ENCODE measurements at regions not wholly inside any gene's neighbourhood (a gene's known extent, or its start where the extent isn't known, plus 50 kb on each side); places are given as distances from the start of the nearest gene placed in this dataset.
"Not testable (repeated sequence)": the region's sequence is repeated elsewhere in the genome, so short reads cannot be mapped to it uniquely, and the experiment has no call there.

DNA sequence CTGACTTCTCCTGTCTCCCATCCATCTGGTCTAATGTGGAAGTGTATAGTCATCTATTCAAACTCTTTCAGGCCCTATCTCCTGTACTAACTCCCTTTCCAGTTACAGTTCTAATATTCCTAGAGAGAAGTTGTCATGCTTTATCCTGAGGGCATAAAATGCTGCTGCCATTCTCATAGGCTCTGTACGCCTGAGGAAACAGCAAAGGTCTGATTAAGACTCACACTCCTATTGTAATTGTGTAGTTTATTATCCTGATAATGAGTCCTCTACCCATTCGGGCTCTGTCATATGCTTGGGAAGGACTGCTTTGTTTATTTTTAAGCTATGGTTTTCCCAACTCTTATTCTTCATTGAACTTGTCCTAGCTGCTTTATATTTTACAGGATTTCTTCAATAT lies 290.4 kb downstream of the TMEM38B start:
- no peak for DNase-seq

DNA sequence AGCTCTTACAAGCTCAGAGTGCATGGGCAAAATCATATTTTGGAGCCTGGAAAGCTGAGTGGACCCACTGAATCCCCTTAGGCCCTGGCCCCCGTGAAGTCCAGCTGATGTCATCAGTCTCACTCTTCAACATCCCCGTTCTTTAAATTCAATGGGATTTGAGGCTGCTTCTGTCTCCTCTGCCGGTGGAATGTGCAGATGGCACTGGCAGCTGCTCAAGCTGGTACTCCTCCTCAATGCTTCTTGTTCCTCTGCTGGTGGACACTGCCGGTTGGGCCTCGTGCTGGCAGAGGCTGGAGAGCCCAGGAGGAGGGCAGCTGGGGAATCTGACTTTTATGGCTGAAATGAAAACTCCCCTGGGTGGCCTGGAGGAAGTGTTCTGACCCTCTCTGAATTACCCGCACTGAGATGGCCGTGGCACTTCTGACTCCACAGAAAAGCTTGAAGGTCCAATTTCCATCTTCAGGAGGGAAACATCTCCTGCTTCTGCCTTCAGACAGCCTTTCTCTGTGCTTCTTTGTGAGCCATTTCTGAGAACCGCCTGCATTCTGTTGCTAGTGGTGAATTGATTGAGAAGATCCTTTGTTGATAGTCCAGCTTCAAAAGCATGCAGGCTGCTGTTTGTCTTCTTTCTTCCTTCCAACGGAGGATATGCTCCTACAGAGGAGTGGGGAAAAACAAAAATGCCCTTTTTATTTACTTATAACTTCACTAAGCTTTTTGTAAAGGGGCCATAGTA lies 298.9 kb downstream of the TMEM38B start:
- DNase-seq = no peak

DNA sequence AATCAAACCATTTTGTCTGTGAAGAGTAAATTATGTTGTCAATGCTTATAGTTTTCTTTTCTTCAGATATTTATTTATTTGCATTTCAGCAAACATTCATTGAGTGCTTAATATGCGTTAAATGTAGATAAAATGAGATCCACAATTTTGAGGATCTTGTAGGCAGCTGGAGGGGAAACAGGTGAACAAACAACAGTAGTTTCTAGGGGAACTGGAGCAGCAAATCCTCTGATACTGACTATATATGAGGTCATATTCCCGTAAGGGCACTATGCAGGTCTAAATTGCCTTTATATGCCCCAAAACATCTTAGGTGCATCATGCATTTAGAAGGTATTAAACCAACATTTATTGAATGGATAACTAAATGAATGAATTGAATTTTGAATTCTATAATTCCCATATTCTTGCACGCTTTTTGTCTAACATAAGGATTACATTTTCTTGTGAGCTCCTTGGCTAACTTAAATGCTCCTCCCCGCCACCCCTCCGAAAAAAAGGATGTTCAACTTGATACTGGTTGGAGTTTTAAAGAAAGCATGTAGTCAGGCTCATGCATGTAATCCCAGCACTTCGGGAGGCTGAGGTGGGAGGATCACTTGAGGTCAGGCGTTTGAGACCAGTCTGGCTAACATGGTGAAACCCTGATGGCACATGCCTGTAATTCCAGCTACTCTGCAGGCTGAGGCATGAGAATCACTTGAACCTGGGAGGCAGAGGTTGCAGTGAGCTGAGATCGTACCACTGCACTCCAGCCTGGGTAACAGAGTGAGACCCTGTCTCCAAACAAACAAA lies 299.8 kb downstream of the TMEM38B start:
- DNase-seq = no peak

DNA sequence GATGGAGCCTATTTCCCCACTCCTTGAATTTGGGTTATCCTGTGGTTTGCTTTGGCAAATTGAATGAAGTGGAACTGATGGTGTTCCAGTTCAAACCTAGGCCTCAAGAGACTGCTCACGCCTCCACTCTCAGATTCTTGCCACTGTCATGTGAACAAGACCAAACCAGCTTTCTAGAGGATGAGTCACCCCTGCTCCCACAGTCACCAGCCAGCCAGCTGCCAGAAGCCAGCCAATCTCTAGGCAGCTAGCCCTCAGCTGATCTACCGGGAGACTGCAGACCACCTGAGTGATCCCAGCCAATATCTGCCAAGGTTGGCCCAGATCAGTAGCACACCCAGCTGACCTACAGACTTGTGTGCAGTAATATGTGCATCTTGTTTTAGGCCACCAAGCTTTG lies 300.6 kb downstream of the TMEM38B start:
- DNase-seq = peak in 1 of 3 donors; percentile 2

DNA sequence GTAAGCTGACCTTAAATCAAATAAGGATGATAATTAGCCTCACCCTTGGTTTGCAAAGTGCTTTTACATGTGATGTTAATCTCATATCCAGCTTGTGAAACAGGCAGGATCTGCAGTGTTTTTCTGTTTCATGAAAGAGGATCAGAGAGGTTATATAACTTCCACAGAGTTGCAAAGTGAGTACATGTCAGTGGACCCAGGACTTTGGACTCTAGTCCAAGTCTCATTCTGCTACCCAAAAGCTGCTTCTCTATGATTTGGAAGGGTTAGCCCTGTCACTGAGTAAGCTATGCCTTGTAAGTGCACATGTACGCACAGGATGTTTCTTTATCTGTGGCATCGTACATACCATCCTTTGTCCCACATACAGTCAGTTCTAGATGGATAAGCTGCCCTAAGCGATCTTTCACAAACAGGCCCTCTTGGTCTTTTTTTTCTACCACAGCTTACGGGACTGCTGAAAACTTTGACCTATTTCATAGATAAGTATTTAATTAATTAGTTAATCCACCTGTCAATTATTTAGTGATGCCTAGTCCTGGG lies 322.9 kb downstream of the TMEM38B start:
- no peak for DNase-seq

DNA sequence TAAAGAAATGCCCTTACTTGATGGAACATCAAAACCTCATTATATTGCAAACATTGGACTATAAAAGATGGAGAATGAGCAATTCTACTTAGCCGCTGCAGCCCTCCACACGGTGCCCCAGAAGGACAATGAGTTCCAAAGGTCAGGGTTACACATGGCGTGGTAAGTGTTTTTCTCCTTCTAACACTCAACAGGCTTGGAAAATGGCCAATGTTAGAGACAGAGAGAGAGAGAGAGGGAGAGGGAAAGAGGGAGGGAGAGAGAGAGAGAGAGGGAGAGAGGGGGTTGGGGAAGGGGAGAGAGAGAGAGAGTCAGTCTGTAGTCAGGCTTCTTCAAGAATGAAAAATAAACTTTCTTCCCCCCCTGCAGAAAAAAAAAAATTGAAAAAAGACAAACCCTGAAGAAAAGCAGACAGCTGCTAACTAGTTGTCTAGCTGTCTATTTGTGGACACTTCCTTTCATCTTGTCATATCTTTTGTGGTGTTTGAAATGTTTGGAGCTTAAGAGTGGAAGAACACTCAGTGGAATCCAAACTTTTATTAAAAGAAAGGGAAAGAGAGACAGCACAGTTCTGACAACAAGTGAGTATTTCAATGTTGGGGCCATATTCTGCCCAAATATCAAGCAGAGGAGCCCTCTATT lies 324.8 kb downstream of the TMEM38B start:
- DNase-seq = no peak

DNA sequence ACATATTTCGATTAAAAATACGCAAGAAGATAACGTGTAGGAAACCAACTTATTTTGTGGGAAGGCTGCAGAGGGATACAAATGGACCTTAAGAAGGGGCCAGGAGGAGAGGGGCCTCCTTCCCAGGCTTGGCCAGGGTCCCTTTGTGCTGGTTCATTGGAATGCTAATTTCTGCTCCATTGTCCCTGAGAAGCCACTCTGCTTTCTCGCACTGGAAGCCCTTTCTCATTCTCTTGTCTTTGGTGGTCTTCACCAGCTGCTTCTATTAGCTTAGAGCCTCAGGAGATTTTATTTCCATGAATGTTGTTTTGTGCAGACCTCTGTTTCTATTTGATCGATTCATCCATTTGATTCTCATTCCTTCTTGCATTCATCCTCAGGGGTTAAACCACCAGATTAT lies 325.4 kb downstream of the TMEM38B start:
- no peak for DNase-seq

DNA sequence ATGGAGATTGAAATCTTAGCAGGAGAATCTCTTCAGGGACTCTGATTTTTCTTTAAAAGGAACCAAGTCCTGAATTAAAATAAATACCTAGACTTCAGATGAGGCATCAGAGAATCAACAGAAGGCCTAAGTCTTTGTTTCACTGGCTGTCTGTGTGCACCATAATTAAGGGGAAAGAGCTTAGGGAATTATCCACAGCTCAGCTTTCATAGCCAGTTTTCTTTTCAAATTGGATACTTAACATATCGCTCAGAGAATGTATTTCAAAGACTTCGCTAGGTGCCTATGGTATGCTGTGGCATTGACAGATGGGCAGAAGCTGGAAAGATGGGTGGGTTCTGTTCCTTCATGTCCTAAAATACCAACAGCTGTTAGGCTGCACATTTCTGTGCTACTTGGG lies 325.8 kb downstream of the TMEM38B start:
- DNase-seq = no peak

DNA sequence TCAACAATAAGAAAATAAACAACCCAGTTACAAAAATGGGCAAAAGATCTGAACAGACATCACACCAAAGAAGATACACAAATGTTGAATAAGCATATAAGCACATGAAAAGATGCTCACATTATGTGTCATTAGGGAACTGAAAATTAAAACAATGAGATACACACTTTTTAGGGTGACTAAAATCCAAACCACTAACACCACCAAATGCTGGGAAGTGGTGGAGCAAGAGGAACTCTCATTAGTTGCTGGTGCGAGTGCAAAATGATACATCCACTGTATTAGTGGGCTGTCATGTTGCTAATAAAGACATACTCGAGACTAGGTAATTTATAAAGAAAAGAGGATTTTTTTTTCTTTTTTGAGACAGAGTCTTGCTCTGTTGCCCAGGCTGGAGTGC lies 329.1 kb downstream of the TMEM38B start:
- DNase-seq = peak in 1 of 3 donors; percentile 1

DNA sequence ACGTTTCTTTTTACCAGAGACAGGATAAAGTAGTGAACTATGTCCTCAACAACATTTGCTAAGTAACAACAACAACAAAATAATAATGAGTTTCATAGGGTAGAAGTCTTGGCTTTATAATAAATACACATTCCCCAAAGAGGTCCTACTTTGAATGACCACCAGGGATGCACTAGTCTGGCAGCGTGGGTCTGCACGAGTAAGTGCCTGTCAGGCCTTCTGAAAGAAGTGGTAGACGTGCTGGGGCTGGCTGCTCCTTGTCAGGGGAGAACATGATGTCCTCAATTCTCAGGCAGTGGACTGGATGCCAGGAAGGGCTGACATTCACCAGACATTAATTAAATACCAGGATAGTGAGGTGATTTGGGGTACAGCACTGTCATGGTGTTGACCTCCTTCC lies 331.1 kb downstream of the TMEM38B start:
- DNase-seq = no peak

DNA sequence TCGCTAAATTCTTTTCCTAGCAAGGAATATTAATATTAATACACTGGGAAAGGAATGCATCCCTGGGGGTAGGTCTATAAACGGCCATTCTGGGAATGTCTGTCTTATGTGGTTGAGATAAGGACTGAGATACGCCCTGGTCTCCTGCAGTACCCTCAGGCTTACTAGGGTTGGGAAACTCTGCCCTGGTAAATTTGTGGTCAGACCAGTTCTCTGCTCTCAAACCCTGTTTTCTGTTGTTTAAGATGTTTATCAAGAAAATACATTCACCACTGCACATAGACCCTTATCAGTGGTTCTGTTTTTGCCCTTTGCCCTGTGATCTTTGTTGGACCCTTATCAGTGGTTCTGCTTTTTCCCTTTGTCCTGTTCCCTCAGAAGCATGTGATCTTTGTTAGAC lies 335.8 kb downstream of the TMEM38B start:
- not testable (repeated sequence) for DNase-seq

DNA sequence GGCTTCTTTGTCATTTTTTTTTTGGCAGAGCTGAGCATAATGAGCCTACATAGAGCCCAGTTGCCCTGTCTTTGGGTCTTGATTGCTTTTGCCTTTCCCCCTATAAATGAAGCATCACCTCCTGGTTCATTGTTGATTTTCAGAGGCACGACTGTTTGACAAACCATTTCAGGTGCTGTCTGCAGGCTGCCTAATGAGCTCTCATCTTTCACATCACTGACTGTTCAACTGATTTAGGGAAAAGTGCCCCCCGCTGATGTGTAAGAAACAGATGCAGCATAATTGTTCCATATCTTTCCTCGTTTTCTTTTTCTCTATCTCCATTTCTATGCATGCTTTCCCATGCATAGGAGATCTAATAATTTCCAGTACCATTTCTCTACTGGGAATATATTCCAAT lies 338.6 kb downstream of the TMEM38B start:
- no peak for DNase-seq

DNA sequence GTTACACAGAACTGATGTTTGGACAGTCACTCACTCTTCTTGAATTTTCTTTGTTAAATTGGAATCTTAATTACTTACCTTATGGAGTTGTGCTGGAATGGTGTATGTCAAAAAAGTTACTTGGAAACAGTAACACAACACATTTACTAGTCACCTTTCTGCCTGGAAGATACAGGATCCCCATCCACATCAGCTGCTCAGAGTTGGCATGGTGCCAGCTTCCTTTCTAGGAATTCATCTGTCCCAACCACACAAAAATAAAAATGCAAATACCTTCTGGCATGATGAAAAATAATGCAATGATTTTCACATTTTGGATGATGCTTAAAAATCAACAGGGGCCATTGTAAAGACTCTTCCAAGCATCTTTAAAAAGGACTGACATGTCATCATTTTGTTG lies 341.5 kb downstream of the TMEM38B start:
- no peak for DNase-seq

DNA sequence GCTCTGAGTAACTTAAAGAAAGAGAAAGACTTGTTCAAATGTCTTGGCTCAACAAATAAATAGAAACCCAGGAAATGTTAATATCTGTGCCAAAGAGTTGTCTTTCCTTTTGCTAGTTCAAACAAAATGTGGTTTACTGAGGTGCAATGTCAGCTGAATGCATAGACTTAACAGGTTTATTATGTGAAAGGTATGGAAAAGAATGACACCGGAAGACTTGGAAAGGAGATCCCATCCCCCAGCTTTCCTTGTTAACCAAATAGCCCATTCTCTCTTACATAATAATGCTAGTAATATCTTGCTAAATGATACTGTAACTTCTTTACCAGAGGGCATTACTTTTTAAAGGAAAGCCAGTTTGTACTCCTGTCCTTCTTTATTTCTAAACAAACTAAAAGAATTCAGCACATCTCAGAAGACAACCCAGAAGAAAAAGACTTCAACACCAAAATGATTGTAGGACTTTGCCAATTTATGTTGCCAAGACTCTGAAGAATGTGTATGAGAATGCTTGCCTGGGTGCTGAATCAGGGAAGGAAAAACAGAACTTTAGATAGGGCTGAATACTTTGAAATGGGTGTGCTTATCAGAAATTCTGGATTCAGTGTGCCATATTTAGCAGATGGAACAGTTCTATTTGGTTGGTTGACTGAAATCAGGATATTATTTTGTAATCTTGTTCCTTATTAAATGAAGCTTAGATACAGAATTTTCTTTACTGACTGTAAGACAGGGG lies 344.1 kb downstream of the TMEM38B start:
- DNase-seq = no peak

DNA sequence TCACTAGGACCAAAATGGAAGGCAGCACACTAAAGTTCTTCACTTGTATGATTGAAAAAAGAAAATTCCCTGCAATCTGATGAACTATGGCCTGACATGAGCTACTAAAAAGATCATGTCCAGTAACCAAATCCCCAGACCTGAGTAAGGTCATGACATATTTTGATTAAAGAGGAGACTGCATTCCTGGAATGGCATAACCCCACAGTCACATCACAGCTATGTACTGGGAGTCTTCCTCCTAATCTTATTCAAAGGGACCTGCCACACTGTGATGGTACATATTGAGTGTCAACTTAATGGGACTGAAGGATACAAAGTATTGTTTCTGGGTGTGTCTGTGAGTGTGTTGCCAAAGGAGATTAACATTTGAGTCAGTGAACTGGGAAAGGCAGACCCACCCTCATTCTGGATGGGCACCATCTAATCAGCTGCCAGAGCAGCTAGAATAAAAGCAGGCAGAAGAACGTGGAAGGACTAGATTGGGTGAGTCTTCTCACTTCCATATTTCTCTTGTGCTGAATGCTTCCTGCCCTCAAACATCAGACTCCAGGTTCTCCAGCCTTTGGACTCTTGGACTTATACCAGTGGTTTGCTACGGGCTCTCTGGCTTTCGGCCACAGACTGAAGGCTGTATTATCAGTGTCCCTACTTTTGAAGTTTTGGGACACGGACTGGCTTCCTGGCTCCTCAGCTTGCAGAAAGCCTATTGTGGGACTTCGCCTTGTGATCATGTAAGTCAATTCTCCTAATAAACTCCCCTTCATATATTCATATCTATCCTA lies 345.0 kb downstream of the TMEM38B start:
- DNase-seq = no peak

DNA sequence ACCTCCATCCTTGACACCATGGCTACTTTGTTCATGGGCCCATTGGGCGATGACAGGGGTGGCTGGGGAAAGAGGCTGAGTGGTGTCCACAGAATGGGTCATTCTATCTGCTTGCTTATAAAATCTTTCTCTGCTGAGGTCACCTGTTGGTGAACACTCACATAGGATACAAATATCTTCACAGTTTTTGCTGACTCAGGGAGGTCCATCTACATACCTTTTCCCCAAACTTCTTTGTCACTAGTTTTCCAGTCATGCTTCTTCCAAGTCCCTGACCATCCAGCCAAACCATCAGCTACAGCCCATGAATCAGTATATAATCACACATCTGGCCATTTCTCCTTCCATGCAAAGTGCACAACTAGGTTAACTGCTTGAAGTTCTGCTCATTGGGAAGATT lies 347.6 kb downstream of the TMEM38B start:
- DNase-seq = not testable (repeated sequence)

DNA sequence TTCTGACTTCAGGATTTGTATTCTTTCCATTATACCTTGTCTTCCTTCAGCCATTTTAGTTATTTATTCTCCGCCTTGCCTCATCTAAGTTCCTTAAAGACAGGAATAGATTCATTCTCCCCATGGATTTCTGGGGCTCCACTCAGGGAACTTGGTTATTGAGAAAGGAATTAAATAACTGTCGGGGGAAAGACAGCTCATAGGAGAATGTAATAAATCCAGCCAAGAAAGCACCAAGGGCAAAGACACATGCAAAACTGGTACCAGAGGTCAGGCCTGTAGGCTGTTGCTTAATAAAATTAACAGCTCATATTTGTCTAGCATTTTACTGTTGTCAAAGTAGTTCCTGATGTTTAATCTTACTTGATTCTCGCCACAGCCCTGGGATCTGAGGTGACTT lies 357.2 kb downstream of the TMEM38B start:
- DNase-seq = no peak

DNA sequence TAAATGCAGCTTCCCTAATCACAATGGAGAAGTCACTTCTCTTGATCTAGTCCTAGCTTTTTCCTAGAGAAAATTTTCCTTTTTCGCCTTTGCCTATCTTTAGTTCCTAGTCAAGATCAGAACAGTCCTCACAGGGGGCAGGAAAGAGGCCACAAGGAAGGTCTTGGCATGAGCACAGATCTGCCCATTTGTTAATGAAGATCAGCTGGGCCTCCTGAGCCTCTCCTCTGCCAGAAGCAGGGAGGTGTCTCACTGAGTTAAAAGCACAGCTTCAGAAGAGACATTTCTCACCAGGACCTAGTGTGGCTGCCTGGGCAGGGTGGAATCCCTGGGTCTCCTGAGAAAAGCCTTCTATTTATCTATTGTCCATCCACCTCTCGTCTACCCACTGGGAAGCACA lies 357.8 kb downstream of the TMEM38B start:
- DNase-seq = no peak

DNA sequence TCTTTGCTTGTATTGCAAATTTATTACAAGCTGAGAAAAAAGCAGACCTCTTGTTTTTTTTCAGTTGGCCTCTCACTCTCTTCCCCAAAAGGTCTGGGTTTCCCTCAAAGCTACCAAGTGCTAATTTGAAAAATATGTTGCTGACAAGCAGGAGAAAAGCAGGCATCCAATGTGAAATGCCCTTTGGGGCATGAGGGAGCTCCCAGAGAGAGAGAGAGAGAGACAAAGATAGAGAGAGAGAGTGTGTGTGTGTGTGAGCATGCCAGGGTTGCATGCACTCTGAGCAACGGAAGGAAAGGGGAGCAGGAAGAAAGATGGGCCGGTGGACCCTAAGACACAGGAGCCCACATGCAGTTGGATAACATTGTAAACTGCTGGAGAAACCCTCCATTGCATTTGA lies 358.4 kb downstream of the TMEM38B start:
- DNase-seq = no peak

DNA sequence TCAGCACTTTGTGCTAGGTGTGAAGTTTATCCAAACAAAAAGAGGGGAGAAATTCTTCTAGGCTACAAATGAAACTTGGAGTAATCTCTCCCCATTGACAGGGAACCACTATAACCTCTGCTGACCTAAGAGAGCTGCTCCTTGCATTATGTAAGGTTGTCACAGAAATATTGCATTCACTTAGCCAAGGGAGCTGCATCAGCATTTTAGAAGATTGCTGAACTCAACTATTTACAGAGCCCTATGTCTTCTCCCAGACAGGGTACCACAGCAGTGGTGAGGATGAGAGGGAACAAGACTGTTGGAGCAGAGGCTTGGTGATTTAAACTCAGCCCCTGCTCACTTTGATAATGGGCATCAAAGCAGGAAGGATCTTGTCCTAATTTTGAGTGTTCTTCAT lies 362.0 kb downstream of the TMEM38B start:
- DNase-seq = no peak

DNA sequence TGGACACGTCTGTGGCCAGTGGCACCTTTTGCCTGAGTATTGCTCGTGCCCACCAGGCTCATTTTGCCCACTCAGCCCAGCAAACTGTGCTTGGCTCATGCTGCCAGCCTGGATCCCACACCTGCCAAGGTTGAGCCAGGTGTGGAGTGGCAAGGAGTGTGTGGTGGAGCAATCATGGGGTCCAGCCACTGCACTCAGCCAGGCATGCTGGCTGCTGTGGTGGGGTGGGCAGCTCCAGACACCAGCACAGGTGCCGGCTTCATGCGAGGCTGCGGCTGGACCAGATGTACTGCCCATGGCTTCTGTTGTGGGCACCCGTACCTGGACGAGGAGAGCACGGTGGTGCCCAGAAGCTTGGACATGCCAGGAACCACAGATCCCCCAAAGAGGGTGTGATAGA lies 364.1 kb downstream of the TMEM38B start:
- no peak for DNase-seq

DNA sequence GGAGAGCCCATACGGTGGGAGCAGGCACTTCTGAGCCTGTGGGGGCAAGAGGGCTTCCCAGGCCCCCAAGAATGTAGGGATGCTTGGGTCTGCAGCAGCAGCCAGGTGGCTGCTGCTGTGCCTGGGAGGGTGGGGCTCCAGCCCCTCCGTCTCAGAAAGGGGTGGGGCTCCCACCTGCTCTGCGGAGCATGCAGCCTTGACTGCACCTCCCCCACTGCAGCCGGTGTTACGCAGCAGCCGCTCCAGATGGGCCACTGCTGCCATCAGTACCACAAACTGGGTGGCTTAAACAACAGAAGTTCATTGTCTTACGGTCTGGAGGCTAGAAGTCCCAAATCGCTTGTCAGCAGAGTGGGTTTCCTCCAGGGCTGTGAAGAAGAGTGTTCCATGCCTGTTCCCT lies 365.5 kb downstream of the TMEM38B start:
- DNase-seq = no peak
